Gastroesophageal sphincter (tissue), 3 donors: ENCODE measurements at regions not wholly inside any gene's neighbourhood (a gene's known extent, or its start where the extent isn't known, plus 50 kb on each side); places are given as distances from the start of the nearest gene placed in this dataset.

ENCODE experiments used
- CTCF ChIP-seq, 4 experiments: fragments of 200-600 bp in 2 of 4; fragments of 450-650 bp in 2 of 4; sonication (generic) in 1 of 4; IDR thresholded peaks; one replicate each; pipeline ENCODE4 v1.5.1; 2017 to 2019; ENCODE audit warnings: antibody characterized with exemption in 4 of 4, mild to moderate bottlenecking in 2 of 4, moderate library complexity in 2 of 4
- POLR2AphosphoS5 ChIP-seq: sonication (generic); formaldehyde crosslinking; IDR thresholded peaks from one replicate; pipeline ENCODE4 v1.6.1; 2017; ENCODE audit warnings: antibody characterized with exemption

GRCh38 chr17:77325577-77326075 lies 184.9 kb downstream of the SEC14L1 start:
- TF ChIP-seq POLR2AphosphoS5 = no peak
- no peak for TF ChIP-seq CTCF (IDR thresholded peaks at IDR 0.05)
